C4-2B (cell line): ENCODE measurements at regions not wholly inside any gene's neighbourhood (a gene's known extent, or its start where the extent isn't known, plus 50 kb on each side); places are given as distances from the start of the nearest gene placed in this dataset.

Experiments used
- H3K27ac ChIP-seq: fragments of 450-650 bp; 2 replicates; pipeline ENCODE4 v1.5.1; 2017
- CTCF ChIP-seq: fragments of 450-650 bp; conservative IDR thresholded peaks from 2 replicates; pipeline ENCODE4 v1.5.1; 2017; ENCODE audit warnings: mild to moderate bottlenecking
- ZFX ChIP-seq: fragments of 450-650 bp; IDR thresholded peaks from 2 replicates; pipeline ENCODE4 v1.6.1; 2017

GRCh38 chr10:108203905-108204527 lies 1039.5 kb upstream of the SORCS1 start:
- TF ChIP-seq CTCF (no peak), ZFX (no peak)
- H3K27ac ChIP-seq = no peak overlapping the region

GRCh38 chr10:108187408-108188012 lies 1023.0 kb upstream of the SORCS1 start:
- TF ChIP-seq ZFX (no peak), CTCF (no peak)
- no peak overlapping the region for H3K27ac ChIP-seq

- no peak overlapping the region for H3K27ac ChIP-seq
- TF ChIP-seq ZFX (no peak), CTCF (no peak)
Observed at GRCh38 chr10:108184114-108184513, 1019.6 kb upstream of the SORCS1 start.

GRCh38 chr10:108180878-108181277 lies 1016.4 kb upstream of the SORCS1 start:
- no peak for TF ChIP-seq ZFX
- TF ChIP-seq CTCF = no peak

DNA sequence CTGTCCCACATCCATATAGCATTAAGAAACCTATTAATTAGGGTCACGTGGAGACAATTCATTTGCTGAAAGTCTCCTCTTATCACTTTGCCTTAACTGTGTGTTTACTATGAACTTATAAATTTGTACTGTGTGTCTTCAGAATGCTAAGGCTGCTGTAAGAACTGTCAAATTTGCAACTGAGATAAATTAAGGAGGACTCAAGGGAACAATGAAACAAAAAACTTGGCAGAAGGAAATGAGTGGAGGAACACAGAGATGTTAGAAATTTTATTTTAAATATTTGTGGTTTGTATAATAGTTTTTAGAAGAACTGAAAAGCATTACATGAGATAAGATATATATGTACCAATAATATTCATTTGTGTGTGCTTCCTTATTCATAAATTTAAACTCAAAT lies 1005.3 kb upstream of the SORCS1 start:
- no peak overlapping the region for H3K27ac ChIP-seq
- TF ChIP-seq ZFX (no peak), CTCF (no peak)

More at GRCh38 chr10:108180878-108181277, 1016.4 kb upstream of the SORCS1 start:
- no peak overlapping the region for H3K27ac ChIP-seq

DNA sequence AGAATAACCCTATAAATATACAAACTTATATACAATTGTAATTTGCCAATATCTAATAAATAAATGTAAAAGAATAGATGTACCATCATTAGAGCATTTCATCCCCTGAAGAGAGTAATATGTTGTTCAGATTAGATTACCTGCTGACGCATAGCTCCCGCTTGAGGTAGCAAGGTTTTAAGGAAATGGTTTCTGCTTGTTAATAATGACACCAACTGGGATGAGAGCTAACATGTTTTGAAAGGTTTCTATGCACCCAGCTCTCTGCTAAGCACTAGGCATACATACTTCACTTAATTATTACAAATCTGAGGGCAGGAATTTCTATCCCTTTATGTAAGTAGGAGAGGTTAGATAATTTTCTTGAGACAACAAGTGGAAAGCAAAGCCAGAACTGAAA lies 1003.3 kb upstream of the SORCS1 start:
- H3K27ac ChIP-seq = no peak overlapping the region
- TF ChIP-seq CTCF (no peak), ZFX (no peak)

DNA sequence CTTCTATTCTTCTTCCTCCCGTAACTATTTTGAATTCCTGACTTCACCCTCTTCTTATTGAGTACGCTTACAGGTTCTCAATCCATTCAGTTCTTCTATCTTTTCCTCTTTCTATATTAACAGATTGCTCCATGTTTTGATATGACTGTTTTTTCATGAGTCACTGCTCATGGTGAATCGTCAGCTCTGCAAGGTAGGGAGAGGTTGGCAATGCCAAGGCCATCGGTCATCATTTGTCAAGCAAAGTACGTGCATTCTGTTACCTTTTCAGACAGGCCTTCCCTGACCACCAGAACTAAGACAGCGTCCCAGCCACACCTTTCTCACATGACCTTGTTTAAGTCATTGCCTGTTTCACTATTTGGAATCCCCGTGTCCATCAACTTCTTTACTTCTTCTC lies 1001.9 kb upstream of the SORCS1 start:
- no peak overlapping the region for H3K27ac ChIP-seq
- TF ChIP-seq ZFX (no peak), CTCF (no peak)
